CD4-positive, CD25-positive, alpha-beta regulatory T cell (primary cell): ENCODE measurements at regions not wholly inside any gene's neighbourhood (a gene's known extent, or its start where the extent isn't known, plus 50 kb on each side); places are given as distances from the start of the nearest gene placed in this dataset.

Experiments
- ATAC-seq, 2 donors: fragments of 150-1000 bp; cut with Tn5 transposase; one replicate each; pipeline ENCODE4 v1.10.0; 2021; ENCODE audit warnings: low read depth in 2 of 2, moderate number of reproducible peaks in 2 of 2, moderate library complexity in 1 of 2
- DNase-seq, 3 donors: peaks; one replicate each; pipeline versions ENCODE4 v3.0.0 to v3.0.0-alpha.2; 2012 to 2022; ENCODE audit warnings: mixed read lengths in 1 of 3
- H3K27ac ChIP-seq: one replicate; pipeline ENCODE4 v1.7.0; 2013; ENCODE audit warnings: mild to moderate bottlenecking, low read length; ENCODE audit not compliant: insufficient read depth, poor library complexity, severe bottlenecking
- H3K27me3 ChIP-seq: one replicate; pipeline ENCODE4 v1.7.0; 2013; ENCODE audit warnings: low read length; ENCODE audit not compliant: control insufficient read depth, insufficient read depth
- H3K36me3 ChIP-seq: one replicate; pipeline ENCODE4 v1.7.0; 2013; ENCODE audit warnings: mild to moderate bottlenecking, low read length, moderate library complexity; ENCODE audit not compliant: control insufficient read depth, insufficient read depth
- H3K4me1 ChIP-seq: 2 replicates; pipeline ENCODE4 v1.7.0; 2013; ENCODE audit warnings: mild to moderate bottlenecking, low read length; ENCODE audit not compliant: insufficient read depth, control insufficient read depth, poor library complexity, severe bottlenecking
- H3K4me3 ChIP-seq: one replicate; pipeline ENCODE4 v1.7.0; 2013; ENCODE audit warnings: low read depth, mild to moderate bottlenecking, low read length, moderate library complexity
- H3K9me3 ChIP-seq, 2 experiments: 1 replicate in 1 of 2; 2 replicates in 1 of 2; pipeline ENCODE4 v1.7.0; 2013; ENCODE audit warnings: low read length in 2 of 2, mild to moderate bottlenecking in 1 of 2, moderate library complexity in 1 of 2; ENCODE audit not compliant: control insufficient read depth in 2 of 2
- H3K27ac Mint-ChIP-seq, 3 donors: one replicate each; pipeline ENCODE4 v1.8.0; 2020 to 2022; ENCODE audit warnings: mild to moderate bottlenecking in 3 of 3, mixed read lengths in 3 of 3, moderate library complexity in 2 of 3
- H3K27me3 Mint-ChIP-seq: one replicate; pipeline ENCODE4 v1.8.0; 2022; ENCODE audit warnings: mild to moderate bottlenecking, mixed read lengths
- H3K36me3 Mint-ChIP-seq: one replicate; pipeline ENCODE4 v1.8.0; 2020; ENCODE audit warnings: mixed read lengths
- H3K4me1 Mint-ChIP-seq, 4 donors: one replicate each; pipeline ENCODE4 v1.8.0; 2020 to 2022; ENCODE audit warnings: mixed read lengths in 4 of 4, mild to moderate bottlenecking in 1 of 4
- H3K4me3 Mint-ChIP-seq, 4 donors: one replicate each; pipeline ENCODE4 v1.8.0; 2020 to 2022; ENCODE audit warnings: mild to moderate bottlenecking in 4 of 4, mixed read lengths in 4 of 4, moderate library complexity in 3 of 4
- H3K9me3 Mint-ChIP-seq, 7 donors: one replicate each; pipeline ENCODE4 v1.8.0; 2020 to 2022; ENCODE audit warnings: mixed read lengths in 7 of 7, mild to moderate bottlenecking in 3 of 7, moderate library complexity in 2 of 7

GRCh38 chr5:5589857-5590256 is 167.4 kb downstream of the ICE1 start:
- Histone ChIP-seq H3K27ac (no peak overlapping the region), H3K4me1 (no peaks in the 10 kb centered on the region), H3K27me3 (no peaks in the 10 kb centered on the region), H3K4me3 (no peak overlapping the region), H3K36me3 (no peaks in the 10 kb centered on the region), H3K9me3 (no peaks in the 10 kb centered on the region)
- Mint-ChIP-seq H3K36me3 (no peaks in the 10 kb centered on the region), H3K4me3 (no peak overlapping the region), H3K9me3 (peaks cover 0 to 3% (median 0%) of the 10 kb centered on the region in 7 donors), H3K27ac (no peak overlapping the region), H3K27me3 (peaks cover 14% of the 10 kb centered on the region), H3K4me1 (no peaks in the 10 kb centered on the region)
- no peak for ATAC-seq
- DNase-seq = no peak

- ATAC-seq = no peak
- H3K4me3 Mint-ChIP-seq = no peak overlapping the region
These were observed 166.7 kb downstream of the ICE1 start for GRCh38 chr5:5588887-5589826.

GRCh38 chr5:5588386-5588785 is 165.9 kb downstream of the ICE1 start:
- H3K27ac ChIP-seq = no peak overlapping the region
- no peaks in the 10 kb centered on the region for H3K9me3 ChIP-seq
- H3K4me3 ChIP-seq = no peak overlapping the region
- Mint-ChIP-seq H3K27ac (no peak overlapping the region), H3K9me3 (peaks cover 0 to 3% (median 0%) of the 10 kb centered on the region in 7 donors), H3K36me3 (no peaks in the 10 kb centered on the region), H3K4me1 (no peaks in the 10 kb centered on the region), H3K4me3 (no peak overlapping the region), H3K27me3 (peaks cover 14% of the 10 kb centered on the region)
- H3K27me3 ChIP-seq = no peaks in the 10 kb centered on the region
- ATAC-seq (no peak), DNase-seq (no peak)
- H3K36me3 ChIP-seq = no peaks in the 10 kb centered on the region
- H3K4me1 ChIP-seq = no peaks in the 10 kb centered on the region

More at GRCh38 chr5:5588887-5589826, 166.7 kb downstream of the ICE1 start:
- Histone ChIP-seq H3K4me1 (no peaks in the 10 kb centered on the region), H3K27me3 (no peaks in the 10 kb centered on the region), H3K9me3 (no peaks in the 10 kb centered on the region), H3K36me3 (no peaks in the 10 kb centered on the region), H3K27ac (no peak overlapping the region), H3K4me3 (no peak overlapping the region)
- Mint-ChIP-seq H3K27me3 (peaks cover 14% of the 10 kb centered on the region), H3K27ac (no peak overlapping the region), H3K9me3 (peaks cover 0 to 3% (median 0%) of the 10 kb centered on the region in 7 donors), H3K4me1 (no peaks in the 10 kb centered on the region), H3K36me3 (no peaks in the 10 kb centered on the region)
- DNase-seq = no peak

DNA sequence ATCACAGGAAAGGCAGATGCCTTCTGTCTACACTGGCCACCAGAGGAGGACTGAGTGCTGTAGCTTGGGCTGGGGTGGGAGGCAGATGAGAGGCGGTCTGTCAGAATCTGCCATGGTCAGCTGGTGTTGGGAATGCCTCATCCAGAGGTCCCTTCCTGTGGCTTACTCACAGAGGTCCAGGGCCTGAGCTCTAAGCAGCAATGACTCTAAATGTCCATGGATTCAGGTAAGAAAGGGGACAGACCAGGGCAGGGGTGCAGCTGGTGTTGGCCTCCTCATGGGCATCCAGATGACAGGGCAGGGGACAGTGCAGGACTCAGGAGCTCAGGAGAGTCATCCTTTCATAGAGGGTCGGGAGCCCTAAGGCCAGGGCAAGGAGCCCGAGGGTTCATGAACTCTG is 165.0 kb downstream of the ICE1 start:
- Histone ChIP-seq H3K36me3 (no peaks in the 10 kb centered on the region), H3K4me1 (no peaks in the 10 kb centered on the region), H3K27me3 (no peaks in the 10 kb centered on the region), H3K4me3 (no peak overlapping the region), H3K9me3 (no peaks in the 10 kb centered on the region), H3K27ac (no peak overlapping the region)
- DNase-seq (no peak), ATAC-seq (no peak)
- H3K4me3 Mint-ChIP-seq = no peak overlapping the region
- no peaks in the 10 kb centered on the region for H3K4me1 Mint-ChIP-seq
- no peak overlapping the region for H3K27ac Mint-ChIP-seq
- H3K36me3 Mint-ChIP-seq = no peaks in the 10 kb centered on the region
- H3K27me3 Mint-ChIP-seq = peaks cover 10% of the 10 kb centered on the region
- H3K9me3 Mint-ChIP-seq = peaks cover 0 to 3% (median 0%) of the 10 kb centered on the region in 7 donors

DNA sequence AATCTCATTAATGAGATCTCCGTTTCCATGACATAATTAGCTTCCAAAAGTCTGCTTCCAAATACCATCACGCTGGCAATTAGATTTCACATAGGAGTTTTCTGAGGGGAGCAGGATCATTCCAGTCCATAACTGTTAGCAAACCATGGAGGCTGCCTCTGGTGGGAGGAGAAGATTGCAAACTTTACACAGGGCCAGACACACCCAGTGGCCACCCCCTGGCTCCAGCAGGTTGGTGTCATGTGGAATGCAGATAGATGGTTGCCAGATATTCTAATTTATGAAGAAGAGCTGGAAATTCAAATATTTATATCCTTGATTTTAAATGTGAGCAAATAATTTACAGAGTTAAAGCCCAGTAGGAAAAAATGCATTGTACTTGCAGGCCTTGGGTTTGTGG is 164.2 kb downstream of the ICE1 start:
- Histone ChIP-seq H3K27me3 (no peaks in the 10 kb centered on the region), H3K27ac (no peak overlapping the region), H3K4me3 (no peak overlapping the region), H3K4me1 (no peaks in the 10 kb centered on the region), H3K9me3 (no peaks in the 10 kb centered on the region), H3K36me3 (no peaks in the 10 kb centered on the region)
- DNase-seq (no peak), ATAC-seq (no peak)
- Mint-ChIP-seq H3K4me1 (no peaks in the 10 kb centered on the region), H3K27me3 (peaks cover 10% of the 10 kb centered on the region), H3K4me3 (no peak overlapping the region), H3K36me3 (no peaks in the 10 kb centered on the region), H3K27ac (no peak overlapping the region), H3K9me3 (peaks cover 0 to 3% (median 0%) of the 10 kb centered on the region in 7 donors)

- Mint-ChIP-seq H3K9me3 (peaks cover 0 to 3% (median 0%) of the 10 kb centered on the region in 7 donors), H3K4me1 (no peaks in the 10 kb centered on the region), H3K27me3 (peaks cover 10% of the 10 kb centered on the region), H3K36me3 (no peaks in the 10 kb centered on the region), H3K4me3 (no peak overlapping the region), H3K27ac (no peak overlapping the region)
- no peaks in the 10 kb centered on the region for H3K4me1 ChIP-seq
- H3K9me3 ChIP-seq = no peaks in the 10 kb centered on the region
- ATAC-seq (no peak), DNase-seq (no peak)
- H3K27me3 ChIP-seq = no peaks in the 10 kb centered on the region
- no peak overlapping the region for H3K4me3 ChIP-seq
- H3K27ac ChIP-seq = no peak overlapping the region
- no peaks in the 10 kb centered on the region for H3K36me3 ChIP-seq
These were observed 163.4 kb downstream of the ICE1 start for GRCh38 chr5:5585751-5586341.

DNA sequence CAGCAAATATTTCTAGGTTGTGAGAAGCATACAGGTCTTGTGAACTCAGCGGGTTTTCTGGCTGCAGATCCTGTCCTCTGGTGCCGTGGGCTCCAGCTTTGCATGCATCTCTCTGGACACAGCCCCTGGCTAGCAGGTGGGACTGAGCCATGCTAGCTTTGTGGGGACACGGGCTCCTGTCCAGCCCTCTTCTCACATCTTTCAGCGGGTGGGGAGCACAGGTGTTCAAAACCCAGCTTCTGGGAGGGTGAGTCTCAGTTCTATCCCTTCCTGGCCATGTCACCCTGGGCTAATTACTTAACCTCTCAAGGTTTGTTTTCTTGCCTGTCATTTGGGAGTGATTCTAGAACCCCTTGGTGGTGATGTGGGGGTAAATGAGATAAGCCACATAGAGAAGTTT is 162.3 kb downstream of the ICE1 start:
- H3K36me3 Mint-ChIP-seq = no peaks in the 10 kb centered on the region
- ATAC-seq = no peak
- no peaks in the 10 kb centered on the region for H3K9me3 ChIP-seq
- no peaks in the 10 kb centered on the region for H3K4me1 Mint-ChIP-seq
- no peak overlapping the region for H3K4me3 ChIP-seq
- no peak overlapping the region for H3K4me3 Mint-ChIP-seq
- no peaks in the 10 kb centered on the region for H3K4me1 ChIP-seq
- no peak overlapping the region for H3K27ac Mint-ChIP-seq
- H3K9me3 Mint-ChIP-seq = peaks cover 0 to 3% (median 0%) of the 10 kb centered on the region in 7 donors
- no peaks in the 10 kb centered on the region for H3K36me3 ChIP-seq
- no peak for DNase-seq
- H3K27me3 Mint-ChIP-seq = peaks cover 10% of the 10 kb centered on the region
- H3K27me3 ChIP-seq = no peaks in the 10 kb centered on the region
- H3K27ac ChIP-seq = no peak overlapping the region
